DND-41 (cell line): ENCODE measurements at regions not wholly inside any gene's neighbourhood (a gene's known extent, or its start where the extent isn't known, plus 50 kb on each side); places are given as distances from the start of the nearest gene placed in this dataset.

Experiments used
- ATAC-seq: fragments of 200-7000 bp; cut with Tn5 transposase; 3 replicates; pipeline ENCODE4 v1.9.1; 2021; ENCODE audit warnings: low read depth; ENCODE audit not compliant: insufficient read depth
- DNase-seq: peaks from one replicate; pipeline ENCODE4 v3.0.0-alpha.2; 2020
- H2AFZ ChIP-seq: 2 replicates; pipeline ENCODE4 v1.6.0; 2012; ENCODE audit warnings: low read depth, low read length
- H3K27ac ChIP-seq: 2 replicates; pipeline ENCODE4 v1.5.1; 2012; ENCODE audit warnings: low read length, inconsistent platforms
- H3K27me3 ChIP-seq: fragments of 200-600 bp; sonication (generic); 2 replicates; pipeline ENCODE4 v1.6.0; 2012; ENCODE audit warnings: low read length, mild to moderate bottlenecking, inconsistent platforms; ENCODE audit not compliant: insufficient read depth, poor library complexity
- H3K36me3 ChIP-seq: 2 replicates; pipeline ENCODE4 v1.5.1; 2012; ENCODE audit warnings: low read length, inconsistent platforms; ENCODE audit not compliant: insufficient read depth
- H3K4me1 ChIP-seq: 2 replicates; pipeline ENCODE4 v1.5.1; 2012; ENCODE audit warnings: mild to moderate bottlenecking, low read length; ENCODE audit not compliant: insufficient read depth
- H3K4me2 ChIP-seq: 2 replicates; pipeline ENCODE4 v1.6.0; 2012; ENCODE audit warnings: mild to moderate bottlenecking, moderate library complexity, low read length, inconsistent platforms; ENCODE audit not compliant: insufficient read depth
- H3K4me3 ChIP-seq, 2 experiments: fragments of 200-600 bp in 1 of 2; shearing (Covaris generic) in 1 of 2; 2 replicates each; pipeline ENCODE4 v1.5.1; 2012 to 2016; ENCODE audit warnings: inconsistent platforms in 2 of 2, low read length in 2 of 2, mild to moderate bottlenecking in 2 of 2, low read depth in 1 of 2, moderate library complexity in 1 of 2
- H3K79me2 ChIP-seq: 2 replicates; pipeline ENCODE4 v1.6.0; 2012; ENCODE audit warnings: low read length, inconsistent platforms; ENCODE audit not compliant: insufficient read depth
- H3K9ac ChIP-seq: 2 replicates; pipeline ENCODE4 v1.6.0; 2012; ENCODE audit warnings: low read depth, mild to moderate bottlenecking, inconsistent platforms, low read length, moderate library complexity
- H3K9me3 ChIP-seq: 2 replicates; pipeline ENCODE4 v1.5.1; 2012; ENCODE audit warnings: low read length, moderate library complexity, mild to moderate bottlenecking, inconsistent platforms; ENCODE audit not compliant: insufficient read depth, severe bottlenecking
- H4K20me1 ChIP-seq: 2 replicates; pipeline ENCODE4 v1.6.0; 2012; ENCODE audit warnings: low read length; ENCODE audit not compliant: insufficient read depth
- EZH2 ChIP-seq: IDR thresholded peaks from 3 replicates; pipeline ENCODE4 v1.6.1; 2012; ENCODE audit warnings: borderline replicate concordance, low read depth, mild to moderate bottlenecking, moderate library complexity, low read length, inconsistent platforms; ENCODE audit not compliant: severe bottlenecking
- TF ChIP-seq, protein P1 (sequence below): IDR thresholded peaks from 2 replicates; pipeline ENCODE4 v1.5.1; 2012; ENCODE audit warnings: borderline replicate concordance, low read length, moderate library complexity, mild to moderate bottlenecking; ENCODE audit not compliant: poor library complexity, severe bottlenecking; ENCODE audit errors: extremely low read depth

DNA sequence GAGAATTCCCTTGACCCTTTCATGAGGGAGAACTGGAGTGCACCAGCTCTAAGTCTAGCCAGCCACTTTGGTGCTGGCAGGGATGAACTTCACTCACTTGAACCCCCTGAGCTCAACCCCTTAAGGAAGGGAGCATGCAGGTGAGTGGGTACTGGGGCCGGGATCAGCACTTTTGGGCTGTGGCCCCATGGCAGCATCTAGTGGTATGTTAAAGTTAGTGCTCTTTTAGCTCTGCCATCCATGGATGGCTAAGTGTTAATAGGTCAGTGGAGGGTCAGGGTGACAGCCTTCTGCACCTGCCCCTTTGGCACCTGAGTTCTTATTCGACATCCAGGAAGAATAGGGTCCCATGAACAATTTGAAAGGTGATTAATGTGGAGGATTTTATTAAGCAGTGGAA lies 689.0 kb upstream of the FSHR start:
- Histone ChIP-seq H3K4me2 (no peak overlapping the region), H2AFZ (no peak overlapping the region), H3K9ac (no peak overlapping the region), H3K79me2 (no peaks in the 10 kb centered on the region), H3K4me3 (no peak overlapping the region), H3K27me3 (no peaks in the 10 kb centered on the region), H3K27ac (no peak overlapping the region), H3K9me3 (no peaks in the 10 kb centered on the region), H3K4me1 (no peaks in the 10 kb centered on the region), H4K20me1 (no peaks in the 10 kb centered on the region), H3K36me3 (no peaks in the 10 kb centered on the region)
- DNase-seq (no peak), ATAC-seq (no peak)
- TF ChIP-seq, protein P1, sequence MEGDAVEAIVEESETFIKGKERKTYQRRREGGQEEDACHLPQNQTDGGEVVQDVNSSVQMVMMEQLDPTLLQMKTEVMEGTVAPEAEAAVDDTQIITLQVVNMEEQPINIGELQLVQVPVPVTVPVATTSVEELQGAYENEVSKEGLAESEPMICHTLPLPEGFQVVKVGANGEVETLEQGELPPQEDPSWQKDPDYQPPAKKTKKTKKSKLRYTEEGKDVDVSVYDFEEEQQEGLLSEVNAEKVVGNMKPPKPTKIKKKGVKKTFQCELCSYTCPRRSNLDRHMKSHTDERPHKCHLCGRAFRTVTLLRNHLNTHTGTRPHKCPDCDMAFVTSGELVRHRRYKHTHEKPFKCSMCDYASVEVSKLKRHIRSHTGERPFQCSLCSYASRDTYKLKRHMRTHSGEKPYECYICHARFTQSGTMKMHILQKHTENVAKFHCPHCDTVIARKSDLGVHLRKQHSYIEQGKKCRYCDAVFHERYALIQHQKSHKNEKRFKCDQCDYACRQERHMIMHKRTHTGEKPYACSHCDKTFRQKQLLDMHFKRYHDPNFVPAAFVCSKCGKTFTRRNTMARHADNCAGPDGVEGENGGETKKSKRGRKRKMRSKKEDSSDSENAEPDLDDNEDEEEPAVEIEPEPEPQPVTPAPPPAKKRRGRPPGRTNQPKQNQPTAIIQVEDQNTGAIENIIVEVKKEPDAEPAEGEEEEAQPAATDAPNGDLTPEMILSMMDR, result no peak
- no peak for TF ChIP-seq EZH2

DNA sequence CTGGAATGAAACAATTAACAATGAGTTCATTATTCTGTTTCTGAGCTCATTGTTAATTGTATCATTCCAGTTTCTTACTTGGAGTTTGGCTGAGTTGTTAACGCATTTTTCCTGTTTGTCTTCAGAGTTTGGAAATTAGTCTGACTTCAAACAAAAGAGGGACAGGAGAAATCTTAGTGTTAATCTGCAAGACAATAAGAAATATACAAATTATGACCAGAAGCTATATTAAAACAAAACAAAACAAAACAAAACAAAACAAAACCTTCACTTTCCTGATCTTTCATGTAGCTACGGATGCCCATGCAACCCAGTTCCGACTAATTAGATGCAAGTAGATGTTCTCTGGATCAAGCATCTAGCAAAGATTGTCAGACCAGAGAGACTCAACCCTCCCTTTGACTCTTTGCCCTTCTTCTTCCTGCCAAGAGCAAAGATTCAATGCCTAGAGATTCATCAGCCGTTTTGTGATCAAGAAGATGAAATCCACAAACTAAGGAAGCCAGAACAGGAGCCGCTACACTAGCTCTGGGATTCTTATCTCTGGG lies 686.2 kb upstream of the FSHR start:
- H3K4me2 ChIP-seq, result no peak overlapping the region
- no peak for DNase-seq
- no peaks in the 10 kb centered on the region for H3K27me3 ChIP-seq
- H2AFZ ChIP-seq, result no peak overlapping the region
- no peak for ATAC-seq
- no peaks in the 10 kb centered on the region for H3K4me1 ChIP-seq
- H3K27ac ChIP-seq, result no peak overlapping the region
- TF ChIP-seq, protein P1, result no peak
- no peak for TF ChIP-seq EZH2
- H3K9ac ChIP-seq, result no peak overlapping the region
- H3K4me3 ChIP-seq, result no peak overlapping the region
- no peaks in the 10 kb centered on the region for H3K36me3 ChIP-seq
- no peaks in the 10 kb centered on the region for H3K9me3 ChIP-seq
- H3K79me2 ChIP-seq, result no peaks in the 10 kb centered on the region
- no peaks in the 10 kb centered on the region for H4K20me1 ChIP-seq

DNA sequence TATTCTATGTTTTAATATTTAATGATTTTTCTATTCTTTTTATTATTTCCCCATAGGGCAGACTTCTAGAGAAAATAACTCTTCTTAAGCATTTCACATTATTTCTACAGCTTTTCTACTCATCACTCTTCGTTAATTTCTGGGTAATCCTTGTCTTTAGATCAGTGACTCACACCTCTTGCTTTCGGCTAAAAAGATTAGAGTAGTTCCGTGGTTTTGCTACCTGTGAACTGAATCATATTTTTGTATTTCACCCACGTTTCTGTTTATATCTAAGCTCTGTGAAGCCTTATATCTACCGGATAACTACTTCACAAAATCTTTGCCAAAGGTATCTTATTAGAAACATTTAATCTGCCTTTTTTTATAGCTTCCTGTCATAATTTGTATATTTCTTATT lies 685.5 kb upstream of the FSHR start:
- Histone ChIP-seq H3K4me3 (no peak overlapping the region), H3K4me1 (no peaks in the 10 kb centered on the region), H3K4me2 (no peak overlapping the region), H3K9me3 (no peaks in the 10 kb centered on the region), H4K20me1 (no peaks in the 10 kb centered on the region), H3K27me3 (no peaks in the 10 kb centered on the region), H3K27ac (no peak overlapping the region), H3K79me2 (no peaks in the 10 kb centered on the region), H3K36me3 (no peaks in the 10 kb centered on the region), H3K9ac (no peak overlapping the region), H2AFZ (no peak overlapping the region)
- no peak for ATAC-seq
- TF ChIP-seq, protein P1, result no peak
- TF ChIP-seq EZH2, result no peak
- DNase-seq, result no peak
